CD14-positive monocyte (primary cell): ENCODE measurements at regions not wholly inside any gene's neighbourhood (a gene's known extent, or its start where the extent isn't known, plus 50 kb on each side); places are given as distances from the start of the nearest gene placed in this dataset.

Source experiments
- DNase-seq, 3 donors: peaks; one replicate each; pipeline ENCODE4 v3.0.0-alpha.2; 2011 to 2022
- H2AFZ ChIP-seq: 2 replicates; pipeline ENCODE4 v1.6.0; 2012; ENCODE audit warnings: mild to moderate bottlenecking, low read depth, low read length, inconsistent platforms; ENCODE audit not compliant: insufficient read depth, poor library complexity, severe bottlenecking
- H3K27ac ChIP-seq, 2 donors: 1 replicate in 1 of 2; 2 replicates in 1 of 2; pipeline ENCODE4 v1.5.1; 2012 to 2013; ENCODE audit warnings: low read length in 2 of 2, control low read depth in 1 of 2, inconsistent platforms in 1 of 2, low read depth in 1 of 2, mild to moderate bottlenecking in 1 of 2
- H3K27me3 ChIP-seq, 2 donors: one replicate each; pipeline versions ENCODE4 v1.6.0 to v1.6.1; 2011 to 2013; ENCODE audit warnings: low read length in 2 of 2; ENCODE audit not compliant: control insufficient read depth in 2 of 2, insufficient read depth in 2 of 2
- H3K36me3 ChIP-seq, 2 donors: replicated peaks in 1 of 2; 1 replicate in 1 of 2; 2 replicates in 1 of 2; pipeline versions ENCODE4 v1.5.1 to v1.6.1; 2012 to 2013; ENCODE audit warnings: low read length in 2 of 2, control low read depth in 1 of 2, inconsistent platforms in 1 of 2, mild to moderate bottlenecking in 1 of 2; ENCODE audit not compliant: insufficient read depth in 2 of 2, control insufficient read depth in 1 of 2
- H3K4me1 ChIP-seq, 2 donors: 1 replicate in 1 of 2; 2 replicates in 1 of 2; pipeline versions ENCODE4 v1.5.1 to v1.6.1; 2012 to 2013; ENCODE audit warnings: low read length in 2 of 2, control low read depth in 1 of 2, inconsistent platforms in 1 of 2, mild to moderate bottlenecking in 1 of 2, moderate library complexity in 1 of 2; ENCODE audit not compliant: insufficient read depth in 2 of 2, control insufficient read depth in 1 of 2
- H3K4me2 ChIP-seq: replicated peaks from 2 replicates; pipeline ENCODE3; 2012; ENCODE audit warnings: low read length, moderate library complexity, mild to moderate bottlenecking; ENCODE audit not compliant: poor library complexity, severe bottlenecking; ENCODE audit errors: extremely low read depth
- H3K4me3 ChIP-seq, 3 experiments: fragments of 200-600 bp in 1 of 3; sonication (generic) in 1 of 3; replicated peaks in 1 of 3; 1 replicate in 2 of 3; 2 replicates in 1 of 3; pipeline ENCODE4 v1.5.1; 2011 to 2013; ENCODE audit warnings: low read length in 3 of 3, mild to moderate bottlenecking in 3 of 3, control low read depth in 2 of 3, low read depth in 2 of 3, inconsistent platforms in 1 of 3, moderate library complexity in 1 of 3
- H3K79me2 ChIP-seq: 2 replicates; pipeline ENCODE4 v1.6.0; 2012; ENCODE audit warnings: mild to moderate bottlenecking, control low read depth, inconsistent platforms, low read length, moderate library complexity; ENCODE audit not compliant: insufficient read depth
- H3K9ac ChIP-seq: 2 replicates; pipeline ENCODE4 v1.6.0; 2017; ENCODE audit warnings: low read length, mild to moderate bottlenecking; ENCODE audit not compliant: insufficient read depth, poor library complexity, severe bottlenecking
- H3K9me3 ChIP-seq, 2 donors: replicated peaks in 1 of 2; 1 replicate in 1 of 2; 2 replicates in 1 of 2; pipeline versions ENCODE4 v1.5.1 to v1.6.1; 2012 to 2013; ENCODE audit warnings: low read length in 2 of 2, control low read depth in 1 of 2; ENCODE audit not compliant: control insufficient read depth in 1 of 2, insufficient read depth in 1 of 2
- H4K20me1 ChIP-seq: 2 replicates; pipeline ENCODE4 v1.6.0; 2012; ENCODE audit warnings: mild to moderate bottlenecking, low read length, control low read depth, moderate library complexity; ENCODE audit not compliant: insufficient read depth
- H3K27ac Mint-ChIP-seq, 7 donors: one replicate each; pipeline ENCODE4 v1.8.0; 2020; ENCODE audit warnings: mild to moderate bottlenecking in 7 of 7, mixed read lengths in 7 of 7, moderate library complexity in 6 of 7, inconsistent platforms in 2 of 7
- H3K27me3 Mint-ChIP-seq, 3 donors: one replicate each; pipeline ENCODE4 v1.8.0; 2021 to 2022; ENCODE audit warnings: low read depth in 3 of 3, mild to moderate bottlenecking in 3 of 3, mixed read lengths in 3 of 3, moderate library complexity in 3 of 3, inconsistent platforms in 1 of 3
- H3K36me3 Mint-ChIP-seq, 2 donors: one replicate each; pipeline ENCODE4 v1.8.0; 2020; ENCODE audit warnings: mixed read lengths in 2 of 2, inconsistent platforms in 1 of 2, mild to moderate bottlenecking in 1 of 2
- H3K4me1 Mint-ChIP-seq: one replicate; pipeline ENCODE4 v1.8.0; 2020; ENCODE audit warnings: mild to moderate bottlenecking, mixed read lengths
- H3K4me3 Mint-ChIP-seq, 2 donors: one replicate each; pipeline ENCODE4 v1.8.0; 2020; ENCODE audit warnings: mild to moderate bottlenecking in 2 of 2, mixed read lengths in 2 of 2, moderate library complexity in 1 of 2
- H3K9me3 Mint-ChIP-seq, 7 donors: one replicate each; pipeline ENCODE4 v1.8.0; 2020 to 2022; ENCODE audit warnings: mixed read lengths in 7 of 7, mild to moderate bottlenecking in 6 of 7, moderate library complexity in 6 of 7, inconsistent platforms in 2 of 7
- WGBS: methylation state at CpG from one replicate; pipeline ENCODE4 v1.1.5; 2013; ENCODE audit warnings: missing lambda C conversion rate; ENCODE audit not compliant: insufficient coverage; 5-methylcytosine and 5-hydroxymethylcytosine counted together
- intact Hi-C, 2 donors: fragments of 100-400 bp; cut with micrococcal nuclease; formaldehyde crosslinking; loops; one replicate each; pipeline versions ENCODE4 v1.15.0 to v1.15.1; 2023
- TF ChIP-seq, protein P1 (sequence below): fragments of 200-600 bp; IDR thresholded peaks from one replicate; pipeline ENCODE4 v1.8.0; 2022; ENCODE audit warnings: antibody characterized with exemption, mild to moderate bottlenecking

GRCh38 chr5:51227963-51228470 lies 155.2 kb upstream of the ISL1 start:
- Mint-ChIP-seq H3K4me1 (no peaks in the 10 kb centered on the region), H3K27me3 (no peaks in the 10 kb centered on the region), H3K9me3 (peaks cover 0 to 9% (median 6%) of the 10 kb centered on the region in 7 donors), H3K36me3 (no peaks in the 10 kb centered on the region), H3K27ac (no peak overlapping the region), H3K4me3 (no peak overlapping the region)
- H4K20me1 ChIP-seq: no peaks in the 10 kb centered on the region
- peaks cover 0 to 9% of the 10 kb centered on the region in 2 donors for H3K9me3 ChIP-seq
- H3K4me3 ChIP-seq: no peak overlapping the region
- no peak overlapping the region for H3K4me2 ChIP-seq
- DNase-seq: no peak
- intact Hi-C loops: no loop called here
- TF ChIP-seq, protein P1, sequence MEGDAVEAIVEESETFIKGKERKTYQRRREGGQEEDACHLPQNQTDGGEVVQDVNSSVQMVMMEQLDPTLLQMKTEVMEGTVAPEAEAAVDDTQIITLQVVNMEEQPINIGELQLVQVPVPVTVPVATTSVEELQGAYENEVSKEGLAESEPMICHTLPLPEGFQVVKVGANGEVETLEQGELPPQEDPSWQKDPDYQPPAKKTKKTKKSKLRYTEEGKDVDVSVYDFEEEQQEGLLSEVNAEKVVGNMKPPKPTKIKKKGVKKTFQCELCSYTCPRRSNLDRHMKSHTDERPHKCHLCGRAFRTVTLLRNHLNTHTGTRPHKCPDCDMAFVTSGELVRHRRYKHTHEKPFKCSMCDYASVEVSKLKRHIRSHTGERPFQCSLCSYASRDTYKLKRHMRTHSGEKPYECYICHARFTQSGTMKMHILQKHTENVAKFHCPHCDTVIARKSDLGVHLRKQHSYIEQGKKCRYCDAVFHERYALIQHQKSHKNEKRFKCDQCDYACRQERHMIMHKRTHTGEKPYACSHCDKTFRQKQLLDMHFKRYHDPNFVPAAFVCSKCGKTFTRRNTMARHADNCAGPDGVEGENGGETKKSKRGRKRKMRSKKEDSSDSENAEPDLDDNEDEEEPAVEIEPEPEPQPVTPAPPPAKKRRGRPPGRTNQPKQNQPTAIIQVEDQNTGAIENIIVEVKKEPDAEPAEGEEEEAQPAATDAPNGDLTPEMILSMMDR: no peak
- no peak overlapping the region for H2AFZ ChIP-seq
- no CpG with 5 or more reads among the region's 5 CpGs for WGBS
- H3K27me3 ChIP-seq: no peaks in the 10 kb centered on the region
- H3K36me3 ChIP-seq: no peaks in the 10 kb centered on the region
- no peak overlapping the region for H3K9ac ChIP-seq
- no peaks in the 10 kb centered on the region for H3K4me1 ChIP-seq
- H3K27ac ChIP-seq: no peak overlapping the region
- no peaks in the 10 kb centered on the region for H3K79me2 ChIP-seq

DNA sequence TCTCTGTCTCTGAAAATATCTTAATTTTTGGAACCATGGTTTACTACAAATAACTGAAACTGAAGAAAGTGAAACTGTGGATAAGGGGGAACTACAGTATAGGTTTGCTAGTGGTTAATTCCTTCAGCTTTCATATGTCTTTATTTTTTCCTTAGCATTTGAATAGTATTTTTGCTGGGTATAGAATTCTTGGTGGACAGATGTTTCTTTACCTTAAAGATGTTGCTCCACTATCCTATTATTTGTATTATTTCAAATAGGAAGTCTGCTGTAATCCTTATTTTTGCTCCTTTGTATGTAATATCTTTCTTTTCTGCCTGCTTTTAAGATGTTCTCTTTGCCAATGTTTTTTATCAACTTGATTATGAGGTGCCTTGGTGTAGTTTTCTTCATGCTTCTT lies 152.9 kb upstream of the ISL1 start:
- Histone ChIP-seq H3K36me3 (no peaks in the 10 kb centered on the region), H4K20me1 (no peaks in the 10 kb centered on the region), H3K79me2 (no peaks in the 10 kb centered on the region), H3K4me1 (no peaks in the 10 kb centered on the region), H2AFZ (no peak overlapping the region), H3K27ac (no peak overlapping the region), H3K4me3 (no peak overlapping the region), H3K27me3 (no peaks in the 10 kb centered on the region), H3K4me2 (no peak overlapping the region), H3K9ac (no peak overlapping the region), H3K9me3 (peaks cover 0 to 9% of the 10 kb centered on the region in 2 donors)
- H3K9me3 Mint-ChIP-seq: peaks cover 0 to 9% (median 6%) of the 10 kb centered on the region in 7 donors
- DNase-seq: no peak
- no peak overlapping the region for H3K27ac Mint-ChIP-seq
- no peaks in the 10 kb centered on the region for H3K27me3 Mint-ChIP-seq
- H3K36me3 Mint-ChIP-seq: no peaks in the 10 kb centered on the region
- H3K4me1 Mint-ChIP-seq: no peaks in the 10 kb centered on the region
- intact Hi-C loops: no loop called here
- no peak overlapping the region for H3K4me3 Mint-ChIP-seq
- TF ChIP-seq, protein P1: no peak
